PC-9 (cell line): ENCODE measurements at regions not wholly inside any gene's neighbourhood (a gene's known extent, or its start where the extent isn't known, plus 50 kb on each side); places are given as distances from the start of the nearest gene placed in this dataset.

Experiments used
- EZH2 ChIP-seq: fragments of 200-600 bp; sonication (generic); IDR thresholded peaks from 2 replicates; pipeline ENCODE4 v1.8.0; 2017; ENCODE audit warnings: antibody characterized with exemption, low read depth
- TF ChIP-seq, protein P1 (sequence below): fragments of 200-600 bp; sonication (generic); conservative IDR thresholded peaks from 2 replicates; pipeline ENCODE4 v1.6.1; 2017; ENCODE audit warnings: mixed run types, antibody characterized with exemption, mild to moderate bottlenecking, moderate library complexity

DNA sequence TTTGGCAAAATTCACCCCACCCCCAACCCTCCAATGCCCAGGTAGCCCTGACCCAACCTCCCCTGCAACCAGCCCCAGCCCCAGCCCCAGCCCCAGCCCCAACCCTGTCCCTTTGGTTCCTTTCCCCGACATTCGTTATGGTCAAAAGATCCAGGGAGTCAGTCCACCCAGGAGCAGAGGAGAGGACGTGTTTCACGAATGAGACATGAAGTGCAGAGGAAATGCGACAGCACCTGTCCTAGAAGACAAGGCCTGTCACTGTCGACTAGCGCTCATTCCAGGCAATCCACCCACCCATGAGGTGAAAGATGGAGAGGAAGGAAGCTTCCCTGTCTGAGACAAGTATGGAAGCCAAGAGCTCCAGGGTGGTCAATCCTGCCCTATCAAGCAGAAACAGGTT lies 485.0 kb downstream of the SPATA31A7 start:
- TF ChIP-seq, protein P1, sequence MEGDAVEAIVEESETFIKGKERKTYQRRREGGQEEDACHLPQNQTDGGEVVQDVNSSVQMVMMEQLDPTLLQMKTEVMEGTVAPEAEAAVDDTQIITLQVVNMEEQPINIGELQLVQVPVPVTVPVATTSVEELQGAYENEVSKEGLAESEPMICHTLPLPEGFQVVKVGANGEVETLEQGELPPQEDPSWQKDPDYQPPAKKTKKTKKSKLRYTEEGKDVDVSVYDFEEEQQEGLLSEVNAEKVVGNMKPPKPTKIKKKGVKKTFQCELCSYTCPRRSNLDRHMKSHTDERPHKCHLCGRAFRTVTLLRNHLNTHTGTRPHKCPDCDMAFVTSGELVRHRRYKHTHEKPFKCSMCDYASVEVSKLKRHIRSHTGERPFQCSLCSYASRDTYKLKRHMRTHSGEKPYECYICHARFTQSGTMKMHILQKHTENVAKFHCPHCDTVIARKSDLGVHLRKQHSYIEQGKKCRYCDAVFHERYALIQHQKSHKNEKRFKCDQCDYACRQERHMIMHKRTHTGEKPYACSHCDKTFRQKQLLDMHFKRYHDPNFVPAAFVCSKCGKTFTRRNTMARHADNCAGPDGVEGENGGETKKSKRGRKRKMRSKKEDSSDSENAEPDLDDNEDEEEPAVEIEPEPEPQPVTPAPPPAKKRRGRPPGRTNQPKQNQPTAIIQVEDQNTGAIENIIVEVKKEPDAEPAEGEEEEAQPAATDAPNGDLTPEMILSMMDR, result no peak
- no peak for TF ChIP-seq EZH2
